Keratinocyte (primary cell): ENCODE measurements at regions not wholly inside any gene's neighbourhood (a gene's known extent, or its start where the extent isn't known, plus 50 kb on each side); places are given as distances from the start of the nearest gene placed in this dataset.

Experiments used
- EZH2 ChIP-seq: IDR thresholded peaks from one replicate; pipeline ENCODE4 v1.6.1; 2012; ENCODE audit warnings: inconsistent platforms, mild to moderate bottlenecking, low read length, moderate library complexity
- TF ChIP-seq, protein P1 (sequence below), 3 experiments: IDR thresholded peaks in 1 of 3; conservative IDR thresholded peaks in 1 of 3; optimal IDR thresholded peaks in 1 of 3; 2 replicates in 2 of 3; 3 replicates in 1 of 3; pipeline versions ENCODE3 to v1.5.1; 2011; ENCODE audit warnings: low read length in 3 of 3, mild to moderate bottlenecking in 3 of 3, moderate library complexity in 2 of 3, control low read depth in 1 of 3, inconsistent platforms in 1 of 3; ENCODE audit not compliant: insufficient read depth in 2 of 3; ENCODE audit errors: extremely low read depth in 1 of 3

GRCh38 chr3:6540981-6541380 is 319.9 kb upstream of the GRM7 start:
- TF ChIP-seq, protein P1, sequence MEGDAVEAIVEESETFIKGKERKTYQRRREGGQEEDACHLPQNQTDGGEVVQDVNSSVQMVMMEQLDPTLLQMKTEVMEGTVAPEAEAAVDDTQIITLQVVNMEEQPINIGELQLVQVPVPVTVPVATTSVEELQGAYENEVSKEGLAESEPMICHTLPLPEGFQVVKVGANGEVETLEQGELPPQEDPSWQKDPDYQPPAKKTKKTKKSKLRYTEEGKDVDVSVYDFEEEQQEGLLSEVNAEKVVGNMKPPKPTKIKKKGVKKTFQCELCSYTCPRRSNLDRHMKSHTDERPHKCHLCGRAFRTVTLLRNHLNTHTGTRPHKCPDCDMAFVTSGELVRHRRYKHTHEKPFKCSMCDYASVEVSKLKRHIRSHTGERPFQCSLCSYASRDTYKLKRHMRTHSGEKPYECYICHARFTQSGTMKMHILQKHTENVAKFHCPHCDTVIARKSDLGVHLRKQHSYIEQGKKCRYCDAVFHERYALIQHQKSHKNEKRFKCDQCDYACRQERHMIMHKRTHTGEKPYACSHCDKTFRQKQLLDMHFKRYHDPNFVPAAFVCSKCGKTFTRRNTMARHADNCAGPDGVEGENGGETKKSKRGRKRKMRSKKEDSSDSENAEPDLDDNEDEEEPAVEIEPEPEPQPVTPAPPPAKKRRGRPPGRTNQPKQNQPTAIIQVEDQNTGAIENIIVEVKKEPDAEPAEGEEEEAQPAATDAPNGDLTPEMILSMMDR (optimal IDR thresholded peaks at IDR 0.05 in 1 of 3, IDR thresholded peaks at IDR 0.05 in 1 of 3, conservative IDR thresholded peaks at IDR 0.05 in 1 of 3; ENCODE audit: extremely low read depth in 1 of 3, insufficient read depth in 2 of 3, low read length in 3 of 3) = no peak
- no peak for TF ChIP-seq EZH2
